HG03039 (cell line): ENCODE measurements at regions not wholly inside any gene's neighbourhood (a gene's known extent, or its start where the extent isn't known, plus 50 kb on each side); places are given as distances from the start of the nearest gene placed in this dataset.
A peak's percentile ranks its signal among the peaks of the same experiment; 100 is the strongest.
"Not testable (repeated sequence)": the region's sequence is repeated elsewhere in the genome, so short reads cannot be mapped to it uniquely, and the experiment has no call there.

Source experiments
- ATAC-seq: cut with Tn5 transposase; IDR thresholded peaks from one replicate; pipeline ENCODE4 v1.9.1; 2021; ENCODE audit warnings: mild to moderate bottlenecking, moderate library complexity; ENCODE audit not compliant: unreplicated experiment

- ATAC-seq = no peak
These were observed 223.8 kb upstream of the SMLR1 start for GRCh38 chr6:130603391-130603790.

GRCh38 chr6:130604841-130605399 is 222.3 kb upstream of the SMLR1 start:
- no peak for ATAC-seq

GRCh38 chr6:130610303-130610702 is 216.9 kb upstream of the SMLR1 start:
- no peak for ATAC-seq

GRCh38 chr6:130611366-130611765 is 215.8 kb upstream of the SMLR1 start:
- no peak for ATAC-seq

GRCh38 chr6:130613176-130613575 is 214.0 kb upstream of the SMLR1 start:
- ATAC-seq = no peak

GRCh38 chr6:130615816-130616215 is 211.4 kb upstream of the SMLR1 start:
- ATAC-seq = no peak

GRCh38 chr6:130617658-130618057 is 209.5 kb upstream of the SMLR1 start:
- ATAC-seq = no peak

- ATAC-seq = not testable (repeated sequence)
These were observed 208.4 kb upstream of the SMLR1 start for GRCh38 chr6:130618806-130619205.

- no peak for ATAC-seq
These were observed 206.8 kb upstream of the SMLR1 start for GRCh38 chr6:130620338-130620781.

GRCh38 chr6:130622142-130622541 is 205.1 kb upstream of the SMLR1 start:
- ATAC-seq = peak; percentile 49

- ATAC-seq = no peak
These were observed 203.2 kb upstream of the SMLR1 start for GRCh38 chr6:130624046-130624445.

GRCh38 chr6:130625825-130626527 is 201.2 kb upstream of the SMLR1 start:
- peak; percentile 83 for ATAC-seq

GRCh38 chr6:130628862-130629261 is 198.3 kb upstream of the SMLR1 start:
- no peak for ATAC-seq

GRCh38 chr6:130629640-130630039 is 197.6 kb upstream of the SMLR1 start:
- ATAC-seq = no peak

GRCh38 chr6:130632277-130632676 is 194.9 kb upstream of the SMLR1 start:
- ATAC-seq = no peak

- ATAC-seq = no peak
These were observed 194.3 kb upstream of the SMLR1 start for GRCh38 chr6:130632897-130633296.

- no peak for ATAC-seq
These were observed 183.8 kb upstream of the SMLR1 start for GRCh38 chr6:130643361-130643760.

GRCh38 chr6:130644175-130644574 is 183.0 kb upstream of the SMLR1 start:
- ATAC-seq = no peak

- not testable (repeated sequence) for ATAC-seq
These were observed 182.4 kb upstream of the SMLR1 start for GRCh38 chr6:130644769-130645168.

GRCh38 chr6:130647246-130647645 is 180.0 kb upstream of the SMLR1 start:
- no peak for ATAC-seq

- ATAC-seq = no peak
These were observed 171.6 kb upstream of the SMLR1 start for GRCh38 chr6:130655586-130655985.

GRCh38 chr6:130661077-130661476 is 166.1 kb upstream of the SMLR1 start:
- ATAC-seq = no peak

- no peak for ATAC-seq
These were observed 160.4 kb upstream of the SMLR1 start for GRCh38 chr6:130666786-130667185.
